ENCODE measurements at regions not wholly inside any gene's neighbourhood (a gene's known extent, or its start where the extent isn't known, plus 50 kb on each side); places are given as distances from the start of the nearest gene placed in this dataset.
"Not testable (repeated sequence)": the region's sequence is repeated elsewhere in the genome, so short reads cannot be mapped to it uniquely, and the experiment has no call there.

- ATAC-seq, result no peak
- Histone ChIP-seq H3K9ac (ENCODE audit: insufficient read depth, low read depth, low read length) (no peak overlapping the region), H3K27ac (ENCODE audit: extremely low read length, insufficient read depth, low read length) (no peak overlapping the region), H4K20me1 (ENCODE audit: insufficient read depth, low read length) (no peaks in the 10 kb centered on the region), H3K4me1 (ENCODE audit: insufficient read depth, low read length) (no peaks in the 10 kb centered on the region), H3K79me2 (ENCODE audit: insufficient read depth, low read length) (no peaks in the 10 kb centered on the region), H3K27me3 (ENCODE audit: control insufficient read depth in 1 of 2, insufficient read depth in 2 of 2, low read length in 2 of 2) (no peaks in the 10 kb centered on the region), H3K4me3 (replicated peaks in 1 of 3; ENCODE audit: insufficient read depth in 1 of 3, low read depth in 2 of 3, low read length in 3 of 3) (no peak overlapping the region), H3K4me2 (ENCODE audit: low read depth, low read length) (no peak overlapping the region), H3K9me3 (ENCODE audit: low read length) (no peaks in the 10 kb centered on the region), H2AFZ (ENCODE audit: low read length) (no peak overlapping the region), H3K36me3 (replicated peaks in 1 of 2; ENCODE audit: control insufficient read depth in 1 of 2, insufficient read depth in 2 of 2, low read length in 2 of 2) (no peaks in the 10 kb centered on the region)
- WGBS (ENCODE audit: low lambda C conversion rate), result 2% methylated on average over 2 of the region's 2 CpGs
- POLR2A ChIA-PET, result no interaction called here
- intact Hi-C loops (cut with micrococcal nuclease; ENCODE audit: unreplicated experiment) (no loop called here), in situ Hi-C loops (cut with HindIII; ENCODE audit: extremely low pct_ligation_motif_present, low pct_unique_long_range_greater_than_20kb) (no loop called here)
- no peak for FAIRE-seq
- CTCF ChIA-PET (ENCODE audit: low intra/inter-chr PET ratio, low total read pairs), result no interaction called here
- DNase-seq (ENCODE audit: low spot score), result no peak
- no TSS peak for BruUV-seq (replicated peaks)
- TF ChIP-seq SIN3A (IDR thresholded peaks at IDR 0.05; ENCODE audit: borderline replicate concordance, low read depth, low read length) (no peak), THAP11 (CRISPR knock-in tag; IDR thresholded peaks at IDR 0.05) (no peak)
Measured at GRCh38 chr6:48505621-48506020, 394.6 kb upstream of the PTCHD4 start.

- H3K4me2 ChIP-seq (ENCODE audit: low read depth, low read length); H3K27ac ChIP-seq (ENCODE audit: extremely low read length, insufficient read depth, low read length); H3K36me3 ChIP-seq (replicated peaks in 1 of 2; ENCODE audit: control insufficient read depth in 1 of 2, insufficient read depth in 2 of 2, low read length in 2 of 2); H3K79me2 ChIP-seq (ENCODE audit: insufficient read depth, low read length); ATAC-seq; FAIRE-seq; intact Hi-C loops (cut with micrococcal nuclease; ENCODE audit: unreplicated experiment); in situ Hi-C loops (cut with HindIII; ENCODE audit: extremely low pct_ligation_motif_present, low pct_unique_long_range_greater_than_20kb); CTCF ChIA-PET (ENCODE audit: low intra/inter-chr PET ratio, low total read pairs); BruUV-seq (replicated peaks); H3K27me3 ChIP-seq (ENCODE audit: control insufficient read depth in 1 of 2, insufficient read depth in 2 of 2, low read length in 2 of 2); H3K9me3 ChIP-seq (ENCODE audit: low read length); H2AFZ ChIP-seq (ENCODE audit: low read length); H4K20me1 ChIP-seq (ENCODE audit: insufficient read depth, low read length); H3K9ac ChIP-seq (ENCODE audit: insufficient read depth, low read depth, low read length); H3K4me3 ChIP-seq (replicated peaks in 1 of 3; ENCODE audit: insufficient read depth in 1 of 3, low read depth in 2 of 3, low read length in 3 of 3); DNase-seq (ENCODE audit: low spot score); H3K4me1 ChIP-seq (ENCODE audit: insufficient read depth, low read length); POLR2A ChIA-PET; TF ChIP-seq ATF7, CREB1 (CRISPR knock-in tag; IDR thresholded peaks at IDR 0.05): not testable (repeated sequence)
- 2% methylated on average over 2 of the region's 2 CpGs for WGBS (ENCODE audit: low lambda C conversion rate)
- TF ChIP-seq ATF7 (IDR thresholded peaks at IDR 0.05), result peak; percentile 54
- TF ChIP-seq CREB1 (IDR thresholded peaks at IDR 0.05), result peak; percentile 85
Measured at GRCh38 chr6:48493432-48493831, 382.4 kb upstream of the PTCHD4 start.
